ENCODE measurements at regions not wholly inside any gene's neighbourhood (a gene's known extent, or its start where the extent isn't known, plus 50 kb on each side); places are given as distances from the start of the nearest gene placed in this dataset.

- DNase-seq = no peak
These were observed 81.7 kb upstream of the CADM2 start for GRCh38 chr3:84877092-84877491.

GRCh38 chr3:84881288-84881687 lies 77.5 kb upstream of the CADM2 start:
- DNase-seq = no peak

- DNase-seq = no peak
These were observed 73.4 kb upstream of the CADM2 start for GRCh38 chr3:84885199-84885882.

- DNase-seq = no peak
These were observed 66.9 kb upstream of the CADM2 start for GRCh38 chr3:84891851-84892250.

- DNase-seq = no peak
These were observed 65.6 kb upstream of the CADM2 start for GRCh38 chr3:84893211-84893610.

- DNase-seq = no peak
These were observed 54.6 kb upstream of the CADM2 start for GRCh38 chr3:84904212-84904611.

GRCh38 chr3:84904816-84905555 lies 53.8 kb upstream of the CADM2 start:
- DNase-seq = no peak

GRCh38 chr3:84905556-84905920 lies 53.3 kb upstream of the CADM2 start:
- no peak for DNase-seq

GRCh38 chr3:84906065-84906464 lies 52.7 kb upstream of the CADM2 start:
- no peak for DNase-seq

Data from skin of body (tissue), 1 donor.